HG03439 (cell line): ENCODE measurements at regions not wholly inside any gene's neighbourhood (a gene's known extent, or its start where the extent isn't known, plus 50 kb on each side); places are given as distances from the start of the nearest gene placed in this dataset.

Source experiments
- ATAC-seq: cut with Tn5 transposase; IDR thresholded peaks from one replicate; pipeline ENCODE4 v1.9.1; 2021; ENCODE audit warnings: mild to moderate bottlenecking, moderate library complexity; ENCODE audit not compliant: unreplicated experiment

GRCh38 chr16:85501900-85502299 is 111.2 kb upstream of the GSE1 start:
- ATAC-seq, result no peak

- ATAC-seq, result no peak
Measured at GRCh38 chr16:85502357-85502756, 110.8 kb upstream of the GSE1 start.

DNA sequence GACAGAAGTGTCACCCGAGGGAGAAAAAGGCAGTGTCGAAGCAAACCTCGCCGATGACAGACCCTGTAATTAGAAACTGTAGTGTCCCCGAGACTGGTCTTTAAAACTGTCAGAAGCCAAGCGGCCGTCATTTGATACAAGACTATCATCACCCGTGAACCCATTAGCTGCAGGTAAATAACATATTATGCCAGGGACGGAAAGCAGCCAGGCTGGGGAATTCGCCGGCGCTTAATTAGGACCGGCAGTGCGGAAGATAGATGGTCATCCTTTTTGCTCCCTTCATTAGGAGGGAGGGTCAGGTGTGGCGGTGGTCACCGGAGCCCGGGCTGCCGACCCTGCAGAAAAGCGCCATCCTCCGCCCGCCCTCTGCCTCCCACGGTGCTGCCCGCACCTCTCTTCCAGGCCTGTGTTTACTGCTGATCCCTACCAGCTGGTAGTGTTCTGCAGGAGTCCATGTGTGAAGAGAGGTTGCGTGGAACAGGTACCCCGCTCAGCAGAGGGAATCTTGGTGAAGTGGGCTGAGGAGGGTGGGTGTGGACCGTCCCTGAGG is 109.4 kb upstream of the GSE1 start:
- no peak for ATAC-seq

- ATAC-seq, result no peak
Measured at GRCh38 chr16:85504242-85504641, 108.9 kb upstream of the GSE1 start.

DNA sequence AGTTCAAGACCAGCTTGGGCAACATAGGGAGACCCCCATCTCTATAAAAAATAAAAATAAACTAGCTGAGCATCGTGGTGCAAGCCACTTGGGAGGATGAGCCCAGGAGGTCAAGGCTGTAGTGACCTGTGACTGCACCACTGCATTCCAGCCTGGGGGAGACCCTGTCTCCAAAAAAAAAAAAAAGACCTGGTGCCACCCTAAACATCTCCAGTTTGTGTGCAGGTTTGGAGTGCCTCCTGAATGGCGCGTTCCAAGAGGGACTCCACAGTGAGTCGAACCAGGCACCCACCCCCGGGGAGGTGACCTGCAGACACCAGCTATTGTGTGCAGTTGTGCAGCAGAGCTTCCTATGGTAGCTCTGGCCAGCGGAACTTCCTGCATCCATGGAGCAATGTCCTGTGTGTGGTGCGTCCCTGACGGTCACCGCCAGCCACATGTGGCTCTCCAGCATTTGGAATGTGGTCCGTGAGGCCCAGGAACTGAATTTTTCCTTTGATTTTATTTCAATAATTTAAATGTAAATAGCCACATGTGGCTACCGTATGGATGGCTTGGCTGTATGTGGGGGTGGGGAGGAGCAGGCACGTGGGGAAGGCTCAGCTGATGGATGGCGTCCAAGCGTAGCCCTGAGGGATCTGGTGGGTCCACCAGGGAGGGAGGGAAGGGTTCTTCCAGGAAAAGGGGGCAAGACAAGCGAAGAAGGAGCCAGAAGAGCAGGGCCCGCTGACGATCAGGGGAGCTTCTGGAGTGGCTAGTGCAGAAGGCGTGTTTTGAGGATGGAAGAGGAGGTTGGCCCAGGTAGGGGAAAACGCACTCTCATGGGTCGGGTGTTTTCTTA is 107.1 kb upstream of the GSE1 start:
- no peak for ATAC-seq

DNA sequence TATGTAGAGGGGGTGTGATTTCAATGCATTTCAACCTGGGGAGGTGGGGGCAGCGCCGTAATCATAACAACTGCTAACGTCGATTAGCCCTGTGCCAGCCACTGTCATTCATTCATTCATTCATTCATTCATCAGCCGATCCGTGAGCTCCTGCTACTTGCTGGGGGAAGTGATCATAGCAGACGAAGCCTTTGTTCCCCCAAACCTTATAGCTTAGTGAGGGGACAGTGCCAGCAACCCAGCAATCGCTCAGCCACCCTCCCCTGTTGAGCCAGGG is 106.5 kb upstream of the GSE1 start:
- ATAC-seq, result no peak

DNA sequence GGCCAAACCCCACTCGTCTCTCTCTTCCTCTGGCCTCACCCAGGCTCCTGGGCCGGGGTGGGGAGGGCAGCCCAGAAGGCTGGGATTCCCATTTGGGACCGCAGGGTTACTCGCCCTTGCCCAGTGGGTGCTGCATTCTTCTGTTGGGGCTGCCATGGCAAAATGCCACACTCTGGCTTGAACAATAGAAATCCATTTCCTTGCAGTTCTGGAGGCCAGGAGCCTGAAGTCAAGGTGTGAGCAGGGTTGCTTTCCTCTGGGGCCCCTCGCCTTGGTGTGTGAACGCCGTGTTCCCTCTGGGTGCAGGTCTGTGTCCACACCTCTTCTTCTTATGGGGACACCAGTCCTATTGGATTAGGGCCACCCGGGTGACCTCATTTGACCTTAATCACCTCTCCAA is 105.8 kb upstream of the GSE1 start:
- ATAC-seq, result no peak

DNA sequence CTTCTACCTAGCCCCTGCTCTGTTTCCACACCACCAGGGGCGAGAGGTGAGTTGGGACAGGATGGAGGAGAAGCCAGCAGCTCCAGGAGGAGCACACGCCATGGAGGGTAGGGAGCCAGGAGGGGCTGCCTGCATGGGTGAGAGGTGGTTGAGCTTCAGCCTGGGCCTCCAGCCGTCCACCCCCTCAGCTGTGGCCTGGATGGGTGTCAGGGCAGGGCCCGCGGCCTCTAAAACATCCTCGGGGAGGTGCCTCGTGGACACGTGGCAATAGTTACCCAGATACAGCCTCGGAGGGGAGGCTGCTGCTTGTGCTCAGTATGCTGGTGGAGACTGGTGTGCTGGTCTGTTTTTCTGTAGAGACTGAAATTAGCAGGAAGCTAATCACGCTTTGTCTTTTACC is 104.7 kb upstream of the GSE1 start:
- ATAC-seq, result no peak

GRCh38 chr16:85508993-85509392 is 104.1 kb upstream of the GSE1 start:
- no peak for ATAC-seq

GRCh38 chr16:85510041-85510659 is 103.0 kb upstream of the GSE1 start:
- ATAC-seq, result no peak

DNA sequence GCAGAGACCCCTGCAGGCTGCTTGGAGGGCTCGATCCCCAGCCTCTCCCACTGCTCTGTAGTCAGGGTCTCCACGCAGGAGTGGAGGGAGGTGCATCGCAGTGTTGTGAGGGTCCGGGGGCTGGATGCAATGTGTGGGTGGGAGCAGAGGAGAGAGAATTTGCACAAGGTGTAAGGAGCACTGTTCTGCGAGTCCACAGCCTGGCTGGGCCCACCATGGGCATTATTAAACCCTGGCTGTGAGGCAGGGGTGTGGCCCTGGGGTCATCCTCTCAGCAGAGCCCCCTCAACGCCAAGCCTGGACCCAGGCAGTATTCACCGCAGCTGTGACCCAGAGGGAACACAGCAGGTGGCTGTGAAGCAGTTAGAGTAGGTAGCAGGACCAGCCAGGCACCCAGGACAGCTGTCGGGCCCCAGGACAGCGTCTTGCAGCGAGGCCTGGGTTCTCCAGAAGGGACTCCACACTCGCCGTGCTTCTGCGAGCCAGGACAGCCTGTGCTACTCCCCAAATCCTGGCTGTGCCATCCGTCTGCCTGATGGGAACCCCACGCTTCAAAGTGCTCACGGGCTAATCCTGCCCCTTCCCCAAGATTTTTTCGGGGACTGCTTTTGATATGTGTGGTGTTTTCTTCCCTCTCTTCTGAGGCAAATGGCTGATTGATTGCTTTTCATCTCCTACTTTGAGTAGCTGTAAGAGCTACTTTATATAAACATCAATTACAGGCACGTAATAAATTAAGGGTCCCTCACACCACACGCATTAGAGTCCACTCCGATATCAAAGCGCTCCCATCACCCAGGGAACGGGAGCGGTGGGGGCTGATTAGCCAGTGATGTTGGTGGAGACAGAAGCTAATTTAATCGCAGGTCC is 100.9 kb upstream of the GSE1 start:
- ATAC-seq, result no peak

- ATAC-seq, result no peak
Measured at GRCh38 chr16:85512808-85513115, 100.4 kb upstream of the GSE1 start.

GRCh38 chr16:85513180-85513579 is 99.9 kb upstream of the GSE1 start:
- no peak for ATAC-seq

DNA sequence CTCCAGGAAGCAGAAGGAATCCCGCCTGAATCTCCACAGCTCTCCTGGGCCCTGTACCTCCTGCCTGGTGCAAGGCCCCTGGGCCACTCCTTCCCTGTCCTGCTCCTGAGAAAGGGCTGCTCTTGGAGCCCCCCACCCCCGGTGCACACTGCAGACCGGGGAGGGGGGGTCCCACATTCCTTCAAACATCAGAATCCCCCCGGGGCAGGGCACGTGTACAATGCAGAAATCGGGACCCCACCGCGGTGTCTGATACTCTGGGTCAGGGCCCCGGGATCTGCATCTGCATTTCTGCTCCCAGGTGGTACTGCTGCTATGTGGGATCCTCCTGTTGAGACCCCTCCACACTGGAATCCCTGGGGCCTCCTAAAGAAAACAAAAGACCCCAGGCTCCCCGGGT is 99.5 kb upstream of the GSE1 start:
- no peak for ATAC-seq

- ATAC-seq, result no peak
Measured at GRCh38 chr16:85514295-85514597, 98.9 kb upstream of the GSE1 start.

- ATAC-seq, result no peak
Measured at GRCh38 chr16:85514598-85515318, 98.4 kb upstream of the GSE1 start.

GRCh38 chr16:85515319-85515745 is 97.8 kb upstream of the GSE1 start:
- ATAC-seq, result no peak

GRCh38 chr16:85515830-85516397 is 97.2 kb upstream of the GSE1 start:
- ATAC-seq, result no peak

GRCh38 chr16:85517154-85517553 is 96.0 kb upstream of the GSE1 start:
- ATAC-seq, result no peak

GRCh38 chr16:85517563-85518179 is 95.5 kb upstream of the GSE1 start:
- no peak for ATAC-seq
